Kidney (tissue), 13 donors: ENCODE measurements at regions not wholly inside any gene's neighbourhood (a gene's known extent, or its start where the extent isn't known, plus 50 kb on each side); places are given as distances from the start of the nearest gene placed in this dataset.

Experiments used
- DNase-seq, 5 donors: peaks; one replicate each; pipeline ENCODE4 v3.0.0-alpha.2; 2013 to 2020
- FAIRE-seq: peaks from 2 replicates; lab custom pipeline; 2012; peaks lifted over from hg19 to GRCh38; lab: Jason Lieb, UNC
- H3K27ac ChIP-seq, 2 donors: one replicate each; pipeline ENCODE4 v1.7.0; 2013; ENCODE audit warnings: low read depth in 2 of 2, low read length in 2 of 2, inconsistent platforms in 1 of 2
- H3K27me3 ChIP-seq: one replicate; pipeline ENCODE4 v1.7.1; 2013; ENCODE audit warnings: low read length, inconsistent platforms; ENCODE audit not compliant: control insufficient read depth, insufficient read depth
- H3K36me3 ChIP-seq, 3 donors: one replicate each; pipeline versions ENCODE4 v1.7.0 to v1.7.1; 2013; ENCODE audit warnings: low read length in 3 of 3, control low read depth in 1 of 3, inconsistent platforms in 1 of 3; ENCODE audit not compliant: insufficient read depth in 3 of 3, control insufficient read depth in 2 of 3
- H3K4me1 ChIP-seq, 3 donors: one replicate each; pipeline versions ENCODE4 v1.7.0 to v1.7.1; 2013; ENCODE audit warnings: low read length in 3 of 3, inconsistent platforms in 1 of 3, low read depth in 1 of 3; ENCODE audit not compliant: control insufficient read depth in 2 of 3, insufficient read depth in 2 of 3
- H3K4me3 ChIP-seq, 3 donors: one replicate each; pipeline versions ENCODE4 v1.7.0 to v1.8.1; 2013; ENCODE audit warnings: low read length in 3 of 3, control low read depth in 1 of 3, inconsistent platforms in 1 of 3
- H3K9ac ChIP-seq, 3 donors: one replicate each; pipeline versions ENCODE4 v1.7.0 to v1.7.1; 2013; ENCODE audit warnings: low read length in 3 of 3, control low read depth in 1 of 3, inconsistent platforms in 1 of 3
- H3K9me3 ChIP-seq, 3 donors: one replicate each; pipeline versions ENCODE4 v1.7.0 to v1.7.1; 2013; ENCODE audit warnings: low read length in 3 of 3, control low read depth in 1 of 3, inconsistent platforms in 1 of 3; ENCODE audit not compliant: control insufficient read depth in 2 of 3, insufficient read depth in 1 of 3
- intact Hi-C: fragments of 100-400 bp; cut with DNase I; formaldehyde crosslinking; loops from one replicate; pipeline ENCODE4 v1.11.1; 2022
- TF ChIP-seq, protein P1 (sequence below): IDR thresholded peaks from 3 replicates; pipeline ENCODE4 v1.5.1; 2012; ENCODE audit warnings: mild to moderate bottlenecking, moderate library complexity, borderline replicate concordance; ENCODE audit not compliant: insufficient read depth; ENCODE audit errors: extremely low read depth
- donor health status: control.
- donor health status: control.
- donor health status: control.
- donor health status: control.
- donor health status: control.
- donor health status: DM: yes; HTN: yes; CAD: no.
- donor health status: Normal renal cell carcinoma (clear cell type).

DNA sequence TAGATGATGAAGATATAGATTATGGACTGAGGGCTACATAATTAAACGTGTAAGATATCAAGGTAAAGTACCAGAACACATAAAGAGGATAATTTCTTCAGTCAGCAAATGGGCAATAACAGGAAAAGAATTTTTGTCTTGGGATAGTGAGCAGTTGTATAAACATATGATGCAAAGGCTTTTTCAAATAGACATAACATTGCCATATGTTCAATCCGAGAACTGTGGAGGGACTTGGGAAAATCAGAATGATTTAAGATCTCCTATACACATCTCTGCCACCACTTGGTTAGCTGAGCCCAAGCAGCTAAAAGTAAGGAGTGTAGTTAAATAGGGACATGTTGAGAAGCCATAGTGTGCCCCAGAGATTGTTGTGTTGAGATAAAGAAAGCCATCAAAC, 287.6 kb upstream of the ZNF521 start:
- no peaks in the 10 kb centered on the region for H3K9me3 ChIP-seq
- DNase-seq (no peak), FAIRE-seq (no peak)
- no peak overlapping the region for H3K9ac ChIP-seq
- H3K27ac ChIP-seq: no peak overlapping the region
- H3K4me3 ChIP-seq: no peak overlapping the region
- TF ChIP-seq, protein P1, sequence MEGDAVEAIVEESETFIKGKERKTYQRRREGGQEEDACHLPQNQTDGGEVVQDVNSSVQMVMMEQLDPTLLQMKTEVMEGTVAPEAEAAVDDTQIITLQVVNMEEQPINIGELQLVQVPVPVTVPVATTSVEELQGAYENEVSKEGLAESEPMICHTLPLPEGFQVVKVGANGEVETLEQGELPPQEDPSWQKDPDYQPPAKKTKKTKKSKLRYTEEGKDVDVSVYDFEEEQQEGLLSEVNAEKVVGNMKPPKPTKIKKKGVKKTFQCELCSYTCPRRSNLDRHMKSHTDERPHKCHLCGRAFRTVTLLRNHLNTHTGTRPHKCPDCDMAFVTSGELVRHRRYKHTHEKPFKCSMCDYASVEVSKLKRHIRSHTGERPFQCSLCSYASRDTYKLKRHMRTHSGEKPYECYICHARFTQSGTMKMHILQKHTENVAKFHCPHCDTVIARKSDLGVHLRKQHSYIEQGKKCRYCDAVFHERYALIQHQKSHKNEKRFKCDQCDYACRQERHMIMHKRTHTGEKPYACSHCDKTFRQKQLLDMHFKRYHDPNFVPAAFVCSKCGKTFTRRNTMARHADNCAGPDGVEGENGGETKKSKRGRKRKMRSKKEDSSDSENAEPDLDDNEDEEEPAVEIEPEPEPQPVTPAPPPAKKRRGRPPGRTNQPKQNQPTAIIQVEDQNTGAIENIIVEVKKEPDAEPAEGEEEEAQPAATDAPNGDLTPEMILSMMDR: no peak
- no peaks in the 10 kb centered on the region for H3K4me1 ChIP-seq
- intact Hi-C loops: no loop called here
- H3K36me3 ChIP-seq: no peaks in the 10 kb centered on the region
- H3K27me3 ChIP-seq: no peaks in the 10 kb centered on the region

DNA sequence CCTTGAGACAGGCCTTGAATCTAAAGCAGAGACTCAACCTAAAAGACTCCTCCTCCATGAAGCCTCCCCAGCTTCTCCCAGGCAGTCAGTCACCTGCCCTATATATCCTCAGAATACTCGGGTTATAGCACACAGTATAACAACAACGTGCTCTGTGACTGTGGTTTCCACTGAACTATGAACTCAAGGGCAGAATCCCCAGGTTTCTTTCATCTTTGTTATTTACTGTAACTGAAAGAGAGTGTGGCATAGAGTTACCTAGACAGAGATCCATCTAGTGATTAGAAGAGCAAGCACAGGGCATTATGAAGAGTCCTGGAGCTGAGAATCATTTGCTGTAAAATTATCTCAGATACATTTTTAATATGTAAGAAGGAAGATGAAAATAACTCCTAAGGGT, 281.6 kb upstream of the ZNF521 start:
- Histone ChIP-seq H3K27ac (no peak overlapping the region), H3K9me3 (no peaks in the 10 kb centered on the region), H3K27me3 (no peaks in the 10 kb centered on the region), H3K9ac (no peak overlapping the region), H3K4me1 (no peaks in the 10 kb centered on the region), H3K36me3 (no peaks in the 10 kb centered on the region), H3K4me3 (no peak overlapping the region)
- FAIRE-seq (no peak), DNase-seq (no peak)
- TF ChIP-seq, protein P1: no peak
- intact Hi-C loops: no loop called here

DNA sequence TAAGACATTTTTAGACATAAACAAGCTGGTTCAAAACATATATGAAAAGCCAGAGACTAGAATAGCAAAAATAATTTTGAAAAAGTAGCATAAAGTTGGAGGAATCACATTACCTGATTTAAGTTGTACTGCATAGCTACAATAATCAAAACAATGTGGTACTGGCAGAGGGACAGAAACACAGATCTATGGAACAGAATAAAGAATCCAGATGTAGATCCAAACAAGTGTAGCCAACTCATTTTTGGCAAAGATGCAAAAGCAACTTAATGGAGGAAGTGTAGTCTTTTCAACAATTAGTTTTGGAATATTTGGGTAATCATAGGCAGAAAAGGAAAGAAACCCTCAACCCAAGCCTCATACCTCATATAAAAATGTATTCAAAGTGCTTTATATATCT, 278.7 kb upstream of the ZNF521 start:
- Histone ChIP-seq H3K27ac (no peak overlapping the region), H3K4me1 (no peaks in the 10 kb centered on the region), H3K9ac (no peak overlapping the region), H3K9me3 (peaks cover 0 to 9% (median 0%) of the 10 kb centered on the region in 3 donors), H3K36me3 (no peaks in the 10 kb centered on the region), H3K27me3 (no peaks in the 10 kb centered on the region), H3K4me3 (no peak overlapping the region)
- intact Hi-C loops: no loop called here
- no peak for FAIRE-seq
- TF ChIP-seq, protein P1: no peak
- no peak for DNase-seq

DNA sequence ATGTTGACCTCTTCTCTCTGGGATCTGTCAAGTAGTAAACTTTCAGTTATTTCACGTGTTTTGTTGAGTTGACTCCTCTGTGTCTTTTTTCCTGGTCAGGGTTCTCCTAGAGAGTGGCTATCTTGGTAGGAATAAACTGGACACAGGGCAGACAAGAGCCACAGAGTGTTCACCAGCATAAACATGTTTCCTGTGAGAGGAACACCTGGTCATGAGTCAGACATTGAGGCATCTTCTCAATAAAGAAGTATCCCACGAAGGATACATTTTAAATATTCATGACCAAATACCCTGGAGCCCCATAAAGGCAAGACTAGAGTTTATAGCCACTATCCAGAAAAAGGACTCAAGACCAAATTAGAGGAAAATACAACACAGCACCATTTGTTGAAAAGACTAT, 269.7 kb upstream of the ZNF521 start:
- H3K4me3 ChIP-seq: no peak overlapping the region
- no peak overlapping the region for H3K27ac ChIP-seq
- FAIRE-seq: no peak
- no peak overlapping the region for H3K9ac ChIP-seq
- H3K4me1 ChIP-seq: no peaks in the 10 kb centered on the region
- no peak for DNase-seq
- intact Hi-C loops: no loop called here
- H3K36me3 ChIP-seq: no peaks in the 10 kb centered on the region
- TF ChIP-seq, protein P1: no peak
- H3K27me3 ChIP-seq: no peaks in the 10 kb centered on the region
- peaks cover 0 to 13% (median 0%) of the 10 kb centered on the region in 3 donors for H3K9me3 ChIP-seq
